Astrocyte of the cerebellum (primary cell): ENCODE measurements at regions not wholly inside any gene's neighbourhood (a gene's known extent, or its start where the extent isn't known, plus 50 kb on each side); places are given as distances from the start of the nearest gene placed in this dataset.
A peak's percentile ranks its signal among the peaks of the same experiment; 100 is the strongest.
"Not testable (repeated sequence)": the region's sequence is repeated elsewhere in the genome, so short reads cannot be mapped to it uniquely, and the experiment has no call there.

Experiments
- DNase-seq: peaks from one replicate; pipeline ENCODE4 v3.0.0-alpha.2; 2011; ENCODE audit warnings: low read depth
- H3K4me3 ChIP-seq: 2 replicates; pipeline ENCODE4 v1.5.1; 2011; ENCODE audit warnings: mild to moderate bottlenecking, low read depth, low read length, moderate library complexity
- in situ Hi-C: cut with HindIII; loops from 2 replicates; pipeline ENCODE4 v1.10.0; 2017; ENCODE audit warnings: low sequenced_read_pairs
- TF ChIP-seq, protein P1 (sequence below): IDR thresholded peaks from 2 replicates; pipeline ENCODE4 v1.5.1; 2012; ENCODE audit warnings: low read length, low read depth, moderate library complexity, mild to moderate bottlenecking; ENCODE audit errors: missing control alignments

DNA sequence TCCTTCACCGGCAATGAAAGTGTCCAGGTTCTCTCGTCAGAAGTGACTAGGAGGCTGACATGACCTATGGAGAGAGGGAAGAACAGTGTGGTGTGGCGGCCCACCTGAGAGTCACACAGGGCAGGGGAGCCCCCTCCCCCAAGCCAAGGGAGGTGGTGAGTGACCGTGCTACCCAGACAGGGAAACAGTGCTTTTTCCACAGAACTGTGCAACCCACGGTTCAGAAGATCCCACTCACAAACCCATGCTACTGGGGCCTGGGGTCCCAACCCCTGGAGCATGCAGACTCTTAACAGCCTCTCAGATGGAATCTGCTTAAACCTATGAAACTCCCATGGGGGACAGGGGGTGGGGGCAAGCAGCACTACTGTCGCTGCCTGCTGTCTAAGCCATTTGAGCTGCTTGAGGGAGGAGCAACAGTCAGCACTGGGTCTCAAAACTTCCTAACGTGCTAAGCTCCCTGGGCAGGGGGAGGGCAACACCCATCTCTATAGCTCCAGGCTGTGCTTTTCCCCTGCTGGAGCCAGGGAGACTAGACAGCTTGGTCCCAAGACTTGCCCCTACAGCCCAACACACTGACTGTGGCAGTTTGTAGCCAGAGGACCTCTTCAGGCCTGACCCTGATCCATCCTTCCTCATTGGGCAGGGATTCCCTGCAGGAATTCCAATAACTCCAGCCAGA is 850.4 kb upstream of the AADAT start:
- in situ Hi-C loops: no loop called here

DNA sequence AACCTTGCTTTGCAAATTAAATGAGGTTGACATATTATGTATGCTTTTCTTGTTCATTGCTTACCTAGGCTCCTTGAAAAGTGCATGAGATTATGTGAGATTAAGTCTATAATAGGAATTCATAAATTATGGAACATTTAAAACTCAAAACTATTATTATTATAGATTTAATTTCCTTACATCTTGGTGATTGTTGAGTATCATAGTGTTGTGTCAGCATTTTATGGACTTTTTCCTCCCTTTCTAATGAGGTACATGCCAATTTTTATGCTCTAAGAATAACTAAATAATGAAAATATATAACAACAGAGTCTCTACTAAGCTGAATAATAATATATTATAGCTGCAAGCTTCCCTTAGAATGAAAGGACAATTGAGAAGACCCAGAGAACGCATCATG is 848.8 kb upstream of the AADAT start:
- in situ Hi-C loops: no loop called here
- TF ChIP-seq, protein P1, sequence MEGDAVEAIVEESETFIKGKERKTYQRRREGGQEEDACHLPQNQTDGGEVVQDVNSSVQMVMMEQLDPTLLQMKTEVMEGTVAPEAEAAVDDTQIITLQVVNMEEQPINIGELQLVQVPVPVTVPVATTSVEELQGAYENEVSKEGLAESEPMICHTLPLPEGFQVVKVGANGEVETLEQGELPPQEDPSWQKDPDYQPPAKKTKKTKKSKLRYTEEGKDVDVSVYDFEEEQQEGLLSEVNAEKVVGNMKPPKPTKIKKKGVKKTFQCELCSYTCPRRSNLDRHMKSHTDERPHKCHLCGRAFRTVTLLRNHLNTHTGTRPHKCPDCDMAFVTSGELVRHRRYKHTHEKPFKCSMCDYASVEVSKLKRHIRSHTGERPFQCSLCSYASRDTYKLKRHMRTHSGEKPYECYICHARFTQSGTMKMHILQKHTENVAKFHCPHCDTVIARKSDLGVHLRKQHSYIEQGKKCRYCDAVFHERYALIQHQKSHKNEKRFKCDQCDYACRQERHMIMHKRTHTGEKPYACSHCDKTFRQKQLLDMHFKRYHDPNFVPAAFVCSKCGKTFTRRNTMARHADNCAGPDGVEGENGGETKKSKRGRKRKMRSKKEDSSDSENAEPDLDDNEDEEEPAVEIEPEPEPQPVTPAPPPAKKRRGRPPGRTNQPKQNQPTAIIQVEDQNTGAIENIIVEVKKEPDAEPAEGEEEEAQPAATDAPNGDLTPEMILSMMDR: no peak
- no peak overlapping the region for H3K4me3 ChIP-seq
- DNase-seq: no peak

More for the DNA sequence above, 850.4 kb upstream of the AADAT start:
- TF ChIP-seq, protein P1: no peak
- DNase-seq: no peak
- no peak overlapping the region for H3K4me3 ChIP-seq

DNA sequence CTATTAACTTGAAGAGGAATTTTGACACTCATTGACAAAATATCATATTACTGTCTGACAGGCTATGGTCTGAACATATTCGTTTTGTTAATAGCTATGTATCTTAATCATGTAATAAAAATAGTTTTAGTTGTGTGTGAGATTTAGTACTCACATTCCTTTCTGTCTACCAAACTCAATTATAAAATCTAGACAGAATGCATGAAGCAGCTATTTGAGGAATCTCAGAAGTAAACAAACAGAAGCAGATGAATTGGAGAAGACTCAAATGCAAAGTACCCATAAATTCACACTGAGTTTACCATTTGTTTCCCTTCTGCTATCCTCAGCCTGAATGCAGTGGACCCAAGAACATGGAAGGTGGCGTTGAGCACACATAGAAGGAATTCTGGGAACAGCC is 841.6 kb upstream of the AADAT start:
- TF ChIP-seq, protein P1: no peak

DNA sequence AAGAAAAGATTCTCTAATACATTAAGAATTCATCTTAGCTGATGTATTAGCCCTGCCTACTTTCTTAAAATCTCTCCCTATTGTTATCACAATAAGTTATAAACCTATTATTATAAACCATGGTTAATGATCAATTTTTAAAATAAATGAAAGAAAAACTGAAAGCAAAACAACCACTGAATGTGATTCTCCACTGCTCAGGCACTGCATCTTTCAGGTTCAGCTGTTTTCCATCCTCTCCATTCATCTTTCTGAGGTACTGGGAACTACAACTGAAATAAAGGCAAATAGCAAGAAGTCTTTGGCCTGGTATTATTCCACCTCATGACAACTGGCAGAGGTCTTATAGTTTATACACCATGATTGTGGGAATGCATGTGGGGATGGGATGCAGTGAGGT is 798.9 kb upstream of the AADAT start:
- no peak for DNase-seq
- in situ Hi-C loops: no loop called here
- TF ChIP-seq, protein P1: no peak
- H3K4me3 ChIP-seq: no peak overlapping the region

More for the DNA sequence above, 841.6 kb upstream of the AADAT start:
- no peak overlapping the region for H3K4me3 ChIP-seq
- peak; percentile 0 for DNase-seq
- in situ Hi-C loops: no loop called here

DNA sequence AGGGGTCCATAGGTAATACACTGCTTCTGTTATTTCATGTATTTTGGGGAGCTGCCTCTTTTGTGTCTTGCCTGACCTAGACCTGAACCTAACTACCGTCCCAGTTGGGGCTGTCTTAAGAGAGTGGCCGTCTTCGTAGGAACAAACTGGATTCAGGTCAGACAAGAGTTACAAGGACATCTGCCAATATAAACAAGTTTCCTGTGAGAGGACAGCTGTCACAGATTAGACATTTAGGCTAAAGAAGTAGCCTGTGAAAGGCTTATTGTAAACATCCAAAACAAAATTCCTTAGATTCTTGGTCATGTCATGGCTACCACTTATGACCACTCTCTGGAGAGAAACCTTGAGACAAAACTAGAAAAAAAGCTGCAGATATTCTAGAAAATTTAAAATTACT is 797.6 kb upstream of the AADAT start:
- H3K4me3 ChIP-seq: no peak overlapping the region
- TF ChIP-seq, protein P1: no peak
- DNase-seq: no peak
- in situ Hi-C loops: no loop called here

DNA sequence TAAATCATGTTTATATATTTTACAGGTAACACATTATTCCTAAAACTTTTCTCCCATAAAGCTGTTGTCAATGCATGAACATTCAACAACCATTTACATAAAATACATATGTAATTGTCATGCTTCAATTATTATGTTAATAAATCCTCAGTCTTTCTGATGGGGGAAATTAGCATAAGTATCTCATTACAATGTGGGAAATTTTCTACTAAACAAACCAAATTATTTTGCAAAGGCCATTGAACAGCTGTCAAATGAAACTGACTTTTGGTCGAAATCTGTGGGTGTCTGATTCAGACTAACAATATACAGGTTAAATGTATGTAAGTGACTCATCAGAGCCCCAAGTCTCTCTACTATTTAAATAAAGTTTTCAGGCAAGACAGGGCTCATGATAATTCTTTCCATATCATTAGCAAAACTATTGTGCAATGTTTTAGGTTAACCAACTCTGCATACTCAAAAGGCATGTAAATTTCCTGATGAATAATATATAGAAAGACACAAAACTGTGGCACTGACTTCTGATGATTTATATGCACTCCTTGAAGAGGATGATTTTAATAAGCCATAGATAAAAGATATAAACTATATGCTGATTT is 795.3 kb upstream of the AADAT start:
- in situ Hi-C loops: no loop called here

DNA sequence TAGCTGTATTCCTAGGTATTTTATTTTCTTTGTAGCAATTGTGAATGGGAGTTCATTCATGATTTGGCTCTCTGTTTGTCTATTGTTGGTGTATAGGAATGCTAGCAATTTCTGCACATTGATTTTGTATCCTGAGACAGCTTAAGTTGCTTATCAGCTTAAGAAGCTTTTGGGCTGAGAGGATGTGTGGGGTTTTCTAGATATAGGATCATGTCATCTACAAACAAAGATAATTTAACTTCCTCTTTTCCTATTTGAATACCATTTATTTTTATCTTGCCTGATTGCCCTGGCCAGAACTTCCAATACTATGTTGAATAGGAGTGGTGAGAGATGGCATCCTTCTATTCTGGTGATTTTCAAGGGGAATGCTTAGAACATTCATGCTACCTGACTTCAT is 791.9 kb upstream of the AADAT start:
- in situ Hi-C loops, DNase-seq, H3K4me3 ChIP-seq: not testable (repeated sequence)

More for the DNA sequence above, 795.3 kb upstream of the AADAT start:
- H3K4me3 ChIP-seq: no peak overlapping the region
- no peak for DNase-seq
- TF ChIP-seq, protein P1: no peak
